Gastroesophageal sphincter (tissue), 4 donors: ENCODE measurements at regions not wholly inside any gene's neighbourhood (a gene's known extent, or its start where the extent isn't known, plus 50 kb on each side); places are given as distances from the start of the nearest gene placed in this dataset.
A peak's percentile ranks its signal among the peaks of the same experiment; 100 is the strongest.

Experiments
- ATAC-seq: fragments of 150-250 bp; one replicate; pipeline ENCODE4 v1.9.1; 2016; ENCODE audit warnings: mild to moderate bottlenecking, moderate library complexity
- H3K27ac ChIP-seq, 4 donors: fragments of 200-600 bp; sonication (generic) in 3 of 4; 1 replicate in 3 of 4; 2 replicates in 1 of 4; pipeline ENCODE4 v1.5.1; 2016 to 2019
- H3K27me3 ChIP-seq: fragments of 200-600 bp; sonication (generic); one replicate; pipeline ENCODE4 v1.5.1; 2019
- H3K36me3 ChIP-seq, 2 donors: fragments of 200-600 bp; sonication (generic); one replicate each; pipeline ENCODE4 v1.5.1; 2019; ENCODE audit warnings: control low read depth in 1 of 2
- H3K4me1 ChIP-seq, 3 donors: fragments of 200-600 bp; sonication (generic); 1 replicate in 2 of 3; 2 replicates in 1 of 3; pipeline ENCODE4 v1.5.1; 2016 to 2019; ENCODE audit warnings: control low read depth in 2 of 3
- H3K4me3 ChIP-seq, 2 donors: fragments of 200-600 bp; sonication (generic); one replicate each; pipeline ENCODE4 v1.5.1; 2019; ENCODE audit warnings: mild to moderate bottlenecking in 1 of 2, moderate library complexity in 1 of 2
- H3K9me3 ChIP-seq, 3 donors: fragments of 200-600 bp; sonication (generic); one replicate each; pipeline ENCODE4 v1.5.1; 2017 to 2019; ENCODE audit warnings: control low read depth in 2 of 3
- CTCF ChIP-seq, 4 experiments: fragments of 200-600 bp in 2 of 4; fragments of 450-650 bp in 2 of 4; sonication (generic) in 1 of 4; IDR thresholded peaks; one replicate each; pipeline ENCODE4 v1.5.1; 2017 to 2019; ENCODE audit warnings: antibody characterized with exemption in 4 of 4, mild to moderate bottlenecking in 2 of 4, moderate library complexity in 2 of 4
- EP300 ChIP-seq: sonication (generic); formaldehyde crosslinking; IDR thresholded peaks from one replicate; pipeline ENCODE4 v1.6.1; 2017; ENCODE audit warnings: antibody characterized with exemption, mild to moderate bottlenecking
- POLR2A ChIP-seq, 2 donors: fragments of 450-650 bp; IDR thresholded peaks; one replicate each; pipeline ENCODE4 v1.6.1; 2017; ENCODE audit warnings: antibody characterized with exemption in 2 of 2, mild to moderate bottlenecking in 2 of 2, moderate library complexity in 1 of 2
- POLR2AphosphoS5 ChIP-seq: sonication (generic); formaldehyde crosslinking; IDR thresholded peaks from one replicate; pipeline ENCODE4 v1.6.1; 2017; ENCODE audit warnings: antibody characterized with exemption
- WGBS, 2 donors: methylation state at CpG; one replicate each; pipeline ENCODE4 v1.1.5; 2018; ENCODE audit warnings: low coverage in 1 of 2; 5-methylcytosine and 5-hydroxymethylcytosine counted together

GRCh38 chr13:50152655-50153309 lies 137.5 kb downstream of the KCNRG start:
- Histone ChIP-seq H3K4me1 (no peaks in the 10 kb centered on the region), H3K4me3 (peak overlapping the region in 1 of 2 donors; percentile 13), H3K27ac (no peak overlapping the region), H3K36me3 (no peaks in the 10 kb centered on the region), H3K27me3 (no peaks in the 10 kb centered on the region), H3K9me3 (no peaks in the 10 kb centered on the region)
- 74 to 91% methylated on average over 7 of the region's 7 CpGs for WGBS, 2 donors
- ATAC-seq = no peak
- no peak for TF ChIP-seq EP300
- TF ChIP-seq CTCF (IDR thresholded peaks at IDR 0.05) = no peak
- no peak for TF ChIP-seq POLR2AphosphoS5
- TF ChIP-seq POLR2A (IDR thresholded peaks at IDR 0.05) = no peak

GRCh38 chr13:50153401-50153800 lies 138.2 kb downstream of the KCNRG start:
- no peaks in the 10 kb centered on the region for H3K4me1 ChIP-seq
- 85 to 86% methylated on average over 2 of the region's 2 CpGs for WGBS, 2 donors

GRCh38 chr13:50153876-50154275 lies 138.6 kb downstream of the KCNRG start:
- no peaks in the 10 kb centered on the region for H3K36me3 ChIP-seq
- no peak for ATAC-seq
- no peak overlapping the region for H3K27ac ChIP-seq
- H3K9me3 ChIP-seq = no peaks in the 10 kb centered on the region
- no peak for TF ChIP-seq EP300
- no peaks in the 10 kb centered on the region for H3K4me1 ChIP-seq
- WGBS, 2 donors = 81 to 85% methylated on average over 3 to 5 of the region's 5 CpGs
- no peaks in the 10 kb centered on the region for H3K27me3 ChIP-seq
- H3K4me3 ChIP-seq = no peak overlapping the region

More at GRCh38 chr13:50153401-50153800, 138.2 kb downstream of the KCNRG start:
- Histone ChIP-seq H3K27ac (no peak overlapping the region), H3K36me3 (no peaks in the 10 kb centered on the region), H3K9me3 (no peaks in the 10 kb centered on the region), H3K27me3 (no peaks in the 10 kb centered on the region), H3K4me3 (no peak overlapping the region)
- no peak for ATAC-seq
- TF ChIP-seq CTCF (IDR thresholded peaks at IDR 0.05) (no peak), POLR2A (IDR thresholded peaks at IDR 0.05) (no peak), POLR2AphosphoS5 (no peak), EP300 (no peak)

GRCh38 chr13:50154697-50155096 lies 139.5 kb downstream of the KCNRG start:
- TF ChIP-seq EP300 = no peak
- no peak for TF ChIP-seq CTCF (IDR thresholded peaks at IDR 0.05)
- TF ChIP-seq POLR2A (IDR thresholded peaks at IDR 0.05) = no peak
- TF ChIP-seq POLR2AphosphoS5 = no peak
- H3K4me3 ChIP-seq = no peak overlapping the region
- H3K4me1 ChIP-seq = no peaks in the 10 kb centered on the region
- H3K27me3 ChIP-seq = no peaks in the 10 kb centered on the region
- no peak overlapping the region for H3K27ac ChIP-seq
- H3K36me3 ChIP-seq = no peaks in the 10 kb centered on the region
- no peaks in the 10 kb centered on the region for H3K9me3 ChIP-seq
- 100% methylated on average over 1 of the region's 1 CpG for WGBS, 2 donors
- ATAC-seq = no peak

- Histone ChIP-seq H3K4me3 (no peak overlapping the region), H3K4me1 (no peaks in the 10 kb centered on the region), H3K36me3 (no peaks in the 10 kb centered on the region), H3K27me3 (no peaks in the 10 kb centered on the region), H3K27ac (no peak overlapping the region), H3K9me3 (no peaks in the 10 kb centered on the region)
- no peak for ATAC-seq
- TF ChIP-seq EP300 = no peak
- no peak for TF ChIP-seq POLR2AphosphoS5
- no peak for TF ChIP-seq POLR2A (IDR thresholded peaks at IDR 0.05)
- no peak for TF ChIP-seq CTCF (IDR thresholded peaks at IDR 0.05)
- 86 to 100% methylated on average over 1 of the region's 1 CpG for WGBS, 2 donors
Measured at GRCh38 chr13:50156140-50156539, 140.9 kb downstream of the KCNRG start.
